OCI-LY7 (cell line): ENCODE measurements at regions not wholly inside any gene's neighbourhood (a gene's known extent, or its start where the extent isn't known, plus 50 kb on each side); places are given as distances from the start of the nearest gene placed in this dataset.

Experiments
- BruUV-seq: library from RNA; stranded (reverse); fragments of 400-500 nt; replicated peaks from 2 replicates; lab custom pipeline; 2021; lab: Mats Ljungman, UMichigan
- CTCF ChIA-PET: fragments of 300-600 bp; sonication (Branson Sonifier 250); formaldehyde crosslinking; loops from one replicate; lab custom pipeline; 2022; ENCODE audit warnings: antibody characterized with exemption; ENCODE audit not compliant: unreplicated experiment; lab: Charles Lee
- POLR2A ChIA-PET: fragments of 300-600 bp; sonication (Branson Sonifier 250); formaldehyde crosslinking; loops from one replicate; lab custom pipeline; 2022; ENCODE audit warnings: antibody characterized with exemption; lab: Charles Lee
- DNase-seq: peaks from one replicate; pipeline ENCODE4 v3.0.0-alpha.2; 2015; ENCODE audit warnings: low spot score
- H2AFZ ChIP-seq: fragments of 200-600 bp; sonication (generic), shearing (Covaris generic); 2 replicates; pipeline ENCODE4 v1.6.1; 2014; ENCODE audit warnings: mild to moderate bottlenecking, antibody characterized with exemption, low read length, moderate library complexity
- H3K27ac ChIP-seq: fragments of 200-600 bp; sonication (generic); 2 replicates; pipeline ENCODE4 v1.5.1; 2014; ENCODE audit warnings: mixed run types, low read depth, mild to moderate bottlenecking, moderate library complexity, low read length, inconsistent platforms; ENCODE audit not compliant: poor library complexity, severe bottlenecking
- H3K36me3 ChIP-seq: fragments of 200-600 bp; sonication (generic); 2 replicates; pipeline ENCODE4 v1.6.1; 2014; ENCODE audit warnings: mild to moderate bottlenecking, antibody characterized with exemption, low read length, moderate library complexity, mixed read lengths; ENCODE audit not compliant: insufficient read depth
- H3K4me1 ChIP-seq: fragments of 200-600 bp; sonication (generic); 2 replicates; pipeline ENCODE4 v1.5.1; 2014; ENCODE audit warnings: mild to moderate bottlenecking, low read length; ENCODE audit not compliant: insufficient read depth, poor library complexity, severe bottlenecking
- H3K4me2 ChIP-seq: fragments of 200-600 bp; sonication (generic); 2 replicates; pipeline ENCODE4 v1.6.1; 2014; ENCODE audit warnings: mild to moderate bottlenecking, low read length
- H3K4me3 ChIP-seq: fragments of 200-600 bp; sonication (generic); 2 replicates; pipeline ENCODE4 v1.5.1; 2014; ENCODE audit warnings: mild to moderate bottlenecking, low read depth, low read length; ENCODE audit not compliant: poor library complexity, severe bottlenecking
- H3K79me2 ChIP-seq: fragments of 200-600 bp; sonication (generic); 2 replicates; pipeline ENCODE4 v1.6.1; 2016; ENCODE audit warnings: low read depth, mild to moderate bottlenecking, low read length, moderate library complexity, mixed read lengths; ENCODE audit not compliant: insufficient read depth
- H3K9me2 ChIP-seq: fragments of 200-600 bp; sonication (generic); 2 replicates; pipeline ENCODE4 v1.6.1; 2016; ENCODE audit warnings: mild to moderate bottlenecking, low read length, mixed read lengths; ENCODE audit not compliant: insufficient read depth
- H3K9me3 ChIP-seq: fragments of 200-600 bp; sonication (generic); 2 replicates; pipeline ENCODE4 v1.6.1; 2014; ENCODE audit warnings: mild to moderate bottlenecking, mixed run types, low read length, mixed read lengths
- H4K20me1 ChIP-seq: fragments of 200-600 bp; sonication (generic); 2 replicates; pipeline ENCODE4 v1.6.1; 2014; ENCODE audit warnings: mild to moderate bottlenecking, antibody characterized with exemption, low read length, moderate library complexity, mixed read lengths; ENCODE audit not compliant: insufficient read depth
- CTCF ChIP-seq: fragments of 200-600 bp; sonication (generic); conservative IDR thresholded peaks from 2 replicates; pipeline ENCODE4 v1.5.1; 2014; ENCODE audit warnings: mild to moderate bottlenecking, antibody characterized with exemption, low read length, moderate library complexity, mixed read lengths
- EZH2phosphoT487 ChIP-seq: fragments of 200-600 bp; sonication (generic); IDR thresholded peaks from 2 replicates; pipeline ENCODE4 v1.6.1; 2018; ENCODE audit warnings: low read depth, borderline replicate concordance, mild to moderate bottlenecking, mixed run types, antibody characterized with exemption, low read length, moderate library complexity, mixed read lengths
- intact Hi-C: fragments of 100-400 bp; cut with micrococcal nuclease; formaldehyde crosslinking; loops from one replicate; pipeline ENCODE4 v1.10.0; 2022; ENCODE audit not compliant: unreplicated experiment

- Histone ChIP-seq H2AFZ (no peak overlapping the region), H3K36me3 (no peaks in the 10 kb centered on the region), H3K4me1 (no peaks in the 10 kb centered on the region), H3K4me3 (no peak overlapping the region), H3K27ac (no peak overlapping the region), H3K9me3 (no peaks in the 10 kb centered on the region), H3K79me2 (no peaks in the 10 kb centered on the region), H3K9me2 (no peaks in the 10 kb centered on the region), H3K4me2 (no peak overlapping the region), H4K20me1 (no peaks in the 10 kb centered on the region)
- no peak for TF ChIP-seq EZH2phosphoT487
- TF ChIP-seq CTCF: no peak
- BruUV-seq: no TSS peak
- intact Hi-C loops: no loop called here
- ChIA-PET POLR2A (no interaction called here), CTCF (no interaction called here)
- no peak for DNase-seq
Observed at GRCh38 chr21:16145052-16145451, 415.3 kb downstream of the USP25 start.

DNA sequence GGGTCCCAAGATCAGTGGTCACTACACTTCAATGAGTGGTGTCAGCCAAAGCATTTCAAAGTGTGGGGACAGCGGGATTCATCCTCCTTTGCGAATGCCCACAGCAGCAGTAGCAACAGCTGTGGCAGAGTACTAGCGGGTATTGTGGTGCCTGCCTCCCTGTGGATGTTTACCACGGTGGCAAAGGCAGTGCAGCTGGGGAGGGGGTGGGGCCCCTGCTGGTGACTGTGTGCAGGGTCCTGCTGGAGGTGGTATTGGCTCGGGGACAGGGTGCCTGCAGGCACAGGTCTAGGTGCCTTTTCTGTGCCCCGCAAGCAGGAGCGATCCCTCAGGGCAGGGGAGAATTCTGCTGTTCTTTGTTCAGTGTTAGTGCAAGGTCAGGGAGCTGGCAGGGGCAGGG lies 415.7 kb downstream of the USP25 start:
- POLR2A ChIA-PET: no interaction called here
- Histone ChIP-seq H4K20me1 (no peaks in the 10 kb centered on the region), H3K4me1 (no peaks in the 10 kb centered on the region), H3K27ac (no peak overlapping the region), H3K4me2 (no peak overlapping the region), H3K79me2 (no peaks in the 10 kb centered on the region), H3K36me3 (no peaks in the 10 kb centered on the region), H3K9me2 (no peaks in the 10 kb centered on the region), H2AFZ (no peak overlapping the region), H3K9me3 (no peaks in the 10 kb centered on the region), H3K4me3 (no peak overlapping the region)
- no peak for DNase-seq
- TF ChIP-seq CTCF (no peak), EZH2phosphoT487 (no peak)
- CTCF ChIA-PET: no interaction called here
- intact Hi-C loops: no loop called here
- BruUV-seq: no TSS peak

DNA sequence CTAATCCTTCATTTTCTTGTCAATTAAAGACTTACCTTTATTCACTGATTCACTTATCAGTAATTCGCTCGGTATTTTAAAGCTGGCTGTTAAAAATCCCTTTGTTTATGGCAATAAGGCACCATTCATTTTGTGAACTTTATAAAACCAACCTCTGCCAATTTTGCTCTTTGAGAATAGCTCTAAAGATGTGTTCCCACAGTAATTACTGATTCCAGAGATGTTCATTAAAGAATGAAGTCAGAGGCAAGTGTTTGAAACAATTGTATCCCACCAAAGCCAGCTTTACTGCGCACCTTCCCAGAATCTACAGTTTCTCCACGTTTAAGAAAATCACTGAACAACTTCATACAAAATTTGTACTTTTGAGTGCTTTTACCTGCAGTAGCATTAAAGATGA lies 424.5 kb downstream of the USP25 start:
- no peak overlapping the region for H3K27ac ChIP-seq

More for the DNA sequence above, 424.5 kb downstream of the USP25 start:
- Histone ChIP-seq H3K79me2 (no peaks in the 10 kb centered on the region), H3K4me2 (no peak overlapping the region), H3K9me3 (no peaks in the 10 kb centered on the region), H4K20me1 (no peaks in the 10 kb centered on the region), H3K9me2 (no peaks in the 10 kb centered on the region), H3K4me3 (no peak overlapping the region), H3K4me1 (no peaks in the 10 kb centered on the region), H2AFZ (no peak overlapping the region), H3K36me3 (no peaks in the 10 kb centered on the region)
- intact Hi-C loops: no loop called here
- ChIA-PET CTCF (no interaction called here), POLR2A (interaction anchor here (0.5 to 1.2 kb wide), 4 partner anchors 40 to 1459 kb away, joined by 3 to 4 read pairs (median 3); no protein-coding TSS in a partner anchor)
- no peak for TF ChIP-seq CTCF
- TF ChIP-seq EZH2phosphoT487: no peak
- no peak for DNase-seq
- no TSS peak for BruUV-seq
